ENCODE measurements at regions not wholly inside any gene's neighbourhood (a gene's known extent, or its start where the extent isn't known, plus 50 kb on each side); places are given as distances from the start of the nearest gene placed in this dataset.

- H3K4me3 ChIP-seq (replicated peaks; ENCODE audit: low read depth, low read length), result no peak overlapping the region
- TF ChIP-seq CTCF (IDR thresholded peaks at IDR 0.05; ENCODE audit: low read length, missing control alignments), result no peak
- no peak for DNase-seq (ENCODE audit: low read depth)
Measured at GRCh38 chr12:125775507-125775906, 710.3 kb downstream of the AACS start.

GRCh38 chr12:125776212-125776611 is 711.0 kb downstream of the AACS start:
- no peak for DNase-seq (ENCODE audit: low read depth)
- no peak for TF ChIP-seq CTCF (IDR thresholded peaks at IDR 0.05; ENCODE audit: low read length, missing control alignments)
- no peak overlapping the region for H3K4me3 ChIP-seq (replicated peaks; ENCODE audit: low read depth, low read length)

- H3K4me3 ChIP-seq (replicated peaks; ENCODE audit: low read depth, low read length), result no peak overlapping the region
- TF ChIP-seq CTCF (IDR thresholded peaks at IDR 0.05; ENCODE audit: low read length, missing control alignments), result no peak
- no peak for DNase-seq (ENCODE audit: low read depth)
Measured at GRCh38 chr12:125786143-125786542, 720.9 kb downstream of the AACS start.

- no peak overlapping the region for H3K4me3 ChIP-seq (replicated peaks; ENCODE audit: low read depth, low read length)
- TF ChIP-seq CTCF (IDR thresholded peaks at IDR 0.05; ENCODE audit: low read length, missing control alignments), result no peak
- no peak for DNase-seq (ENCODE audit: low read depth)
Measured at GRCh38 chr12:125794401-125794800, 729.2 kb downstream of the AACS start.

- no peak for TF ChIP-seq CTCF (IDR thresholded peaks at IDR 0.05; ENCODE audit: low read length, missing control alignments)
- DNase-seq (ENCODE audit: low read depth), result no peak
- no peak overlapping the region for H3K4me3 ChIP-seq (replicated peaks; ENCODE audit: low read depth, low read length)
Measured at GRCh38 chr12:125797421-125798175, 732.4 kb downstream of the AACS start.

- TF ChIP-seq CTCF (IDR thresholded peaks at IDR 0.05; ENCODE audit: low read length, missing control alignments), result no peak
- H3K4me3 ChIP-seq (replicated peaks; ENCODE audit: low read depth, low read length), result no peak overlapping the region
- DNase-seq (ENCODE audit: low read depth), result no peak
Measured at GRCh38 chr12:125804660-125805059, 739.4 kb downstream of the AACS start.

GRCh38 chr12:125824276-125824675 is 759.0 kb downstream of the AACS start:
- TF ChIP-seq CTCF (IDR thresholded peaks at IDR 0.05; ENCODE audit: low read length, missing control alignments), result no peak
- DNase-seq (ENCODE audit: low read depth), result no peak
- no peak overlapping the region for H3K4me3 ChIP-seq (replicated peaks; ENCODE audit: low read depth, low read length)

Measured in fibroblast of pulmonary artery (primary cell).